ENCODE measurements at regions not wholly inside any gene's neighbourhood (a gene's known extent, or its start where the extent isn't known, plus 50 kb on each side); places are given as distances from the start of the nearest gene placed in this dataset.
A peak's percentile ranks its signal among the peaks of the same experiment; 100 is the strongest.

GRCh38 chr7:47636433-47637175 is 54.7 kb upstream of the TNS3 start:
- Mint-ChIP-seq H3K4me1 (ENCODE audit: low read depth, unreplicated experiment) (peaks cover 12% of the 10 kb centered on the region), H3K4me3 (ENCODE audit: low read depth, unreplicated experiment) (no peak overlapping the region), H3K36me3 (ENCODE audit: insufficient read depth, unreplicated experiment) (no peaks in the 10 kb centered on the region), H3K27me3 (ENCODE audit: unreplicated experiment) (no peaks in the 10 kb centered on the region), H3K27ac (ENCODE audit: unreplicated experiment) (no peak overlapping the region), H3K9me3 (ENCODE audit: low read depth, unreplicated experiment) (no peaks in the 10 kb centered on the region)
- intact Hi-C loops (cut with micrococcal nuclease; ENCODE audit: unreplicated experiment): no loop called here
- BruUV-seq (replicated peaks): no TSS peak
- TF ChIP-seq CTCF (IDR thresholded peaks at IDR 0.05; ENCODE audit: unreplicated experiment): no peak
- no peak for DNase-seq
- CTCF ChIA-PET: interaction anchor here (0.6 kb wide), 1 partner anchor 42 kb away, joined by 3 read pairs; no protein-coding TSS in a partner anchor

GRCh38 chr7:47636081-47636432 is 54.1 kb upstream of the TNS3 start:
- Mint-ChIP-seq H3K4me1 (ENCODE audit: low read depth, unreplicated experiment) (peaks cover 12% of the 10 kb centered on the region), H3K27ac (ENCODE audit: unreplicated experiment) (no peak overlapping the region), H3K4me3 (ENCODE audit: low read depth, unreplicated experiment) (no peak overlapping the region), H3K36me3 (ENCODE audit: insufficient read depth, unreplicated experiment) (no peaks in the 10 kb centered on the region), H3K27me3 (ENCODE audit: unreplicated experiment) (no peaks in the 10 kb centered on the region), H3K9me3 (ENCODE audit: low read depth, unreplicated experiment) (no peaks in the 10 kb centered on the region)
- DNase-seq: no peak
- no peak for TF ChIP-seq CTCF (IDR thresholded peaks at IDR 0.05; ENCODE audit: unreplicated experiment)
- intact Hi-C loops (cut with micrococcal nuclease; ENCODE audit: unreplicated experiment): no loop called here
- CTCF ChIA-PET: interaction anchor here (0.6 to 0.7 kb wide), 2 partner anchors 11 to 41 kb away, joined by 3 read pairs; no protein-coding TSS in a partner anchor
- no TSS peak for BruUV-seq (replicated peaks)

DNA sequence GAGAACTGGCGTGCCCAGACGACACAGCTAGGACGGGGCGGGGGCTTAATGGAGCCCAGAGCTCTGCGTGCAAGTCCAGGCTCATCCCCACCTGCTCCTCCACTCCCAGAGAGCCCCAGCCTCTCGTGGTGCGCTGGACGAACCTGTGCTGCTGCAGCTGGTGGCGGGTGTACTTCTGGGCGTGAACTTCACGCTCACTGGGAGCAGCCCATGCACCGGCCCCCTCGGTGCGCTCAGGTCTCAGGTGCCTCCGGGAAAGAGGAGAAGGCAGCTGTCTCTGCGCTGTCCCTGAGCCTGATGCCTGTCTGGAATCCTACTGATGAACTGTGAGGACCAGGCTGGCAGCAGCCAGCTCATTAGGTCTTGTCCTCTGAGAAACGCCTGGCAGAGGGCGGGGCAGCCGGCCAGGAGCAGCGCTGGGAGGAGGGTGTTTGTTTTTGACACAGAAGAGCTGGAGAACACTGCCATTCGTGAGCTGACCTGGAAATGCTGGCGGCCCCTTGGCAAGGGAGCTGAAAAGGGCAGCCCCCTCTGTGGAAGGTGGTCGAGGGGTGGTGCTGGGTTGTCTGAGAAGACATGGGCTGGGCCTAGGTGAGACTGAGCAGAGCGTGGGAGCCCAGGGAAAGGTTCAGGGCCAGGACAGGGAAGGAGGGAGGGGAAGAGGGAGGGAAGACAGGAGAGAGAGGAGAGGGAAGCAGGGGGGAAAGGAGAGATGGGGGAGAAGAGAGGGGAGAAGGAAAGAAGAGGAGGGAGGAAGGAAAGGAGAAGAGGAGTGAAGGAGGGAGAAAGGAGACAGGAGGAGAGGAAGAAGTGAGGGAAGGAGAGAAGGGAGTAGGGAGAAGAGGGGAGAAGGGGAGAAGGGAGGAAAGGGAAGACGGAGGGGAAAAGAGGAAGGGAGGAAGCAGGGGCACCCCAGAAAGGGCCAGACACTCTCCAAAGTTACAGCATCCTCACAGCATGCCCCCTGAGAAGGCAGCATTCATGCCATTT is 53.5 kb upstream of the TNS3 start:
- Mint-ChIP-seq H3K27me3 (ENCODE audit: unreplicated experiment) (no peaks in the 10 kb centered on the region), H3K36me3 (ENCODE audit: insufficient read depth, unreplicated experiment) (no peaks in the 10 kb centered on the region), H3K4me1 (ENCODE audit: low read depth, unreplicated experiment) (peaks cover 12% of the 10 kb centered on the region), H3K9me3 (ENCODE audit: low read depth, unreplicated experiment) (no peaks in the 10 kb centered on the region), H3K27ac (ENCODE audit: unreplicated experiment) (no peak overlapping the region), H3K4me3 (ENCODE audit: low read depth, unreplicated experiment) (peak overlapping the region; percentile 60)
- BruUV-seq (replicated peaks): no TSS peak
- intact Hi-C loops (cut with micrococcal nuclease; ENCODE audit: unreplicated experiment): no loop called here
- TF ChIP-seq CTCF (IDR thresholded peaks at IDR 0.05; ENCODE audit: unreplicated experiment): no peak
- peak; percentile 74 for DNase-seq
- CTCF ChIA-PET: interaction anchor here (0.6 to 1.0 kb wide), 8 partner anchors 8 to 448 kb away, joined by 3 to 5 read pairs (median 3); no protein-coding TSS in a partner anchor

- Mint-ChIP-seq H3K4me3 (ENCODE audit: low read depth, unreplicated experiment) (no peak overlapping the region), H3K36me3 (ENCODE audit: insufficient read depth, unreplicated experiment) (no peaks in the 10 kb centered on the region), H3K27me3 (ENCODE audit: unreplicated experiment) (no peaks in the 10 kb centered on the region), H3K4me1 (ENCODE audit: low read depth, unreplicated experiment) (peaks cover 12% of the 10 kb centered on the region), H3K27ac (ENCODE audit: unreplicated experiment) (no peak overlapping the region), H3K9me3 (ENCODE audit: low read depth, unreplicated experiment) (no peaks in the 10 kb centered on the region)
- no TSS peak for BruUV-seq (replicated peaks)
- CTCF ChIA-PET: interaction anchor here (1.2 kb wide), 1 partner anchor 8 kb away, joined by 3 read pairs; no protein-coding TSS in a partner anchor
- intact Hi-C loops (cut with micrococcal nuclease; ENCODE audit: unreplicated experiment): no loop called here
- TF ChIP-seq CTCF (IDR thresholded peaks at IDR 0.05; ENCODE audit: unreplicated experiment): no peak
- no peak for DNase-seq
Measured at GRCh38 chr7:47634273-47634672, 52.4 kb upstream of the TNS3 start.
